GM21529 (cell line): ENCODE measurements at regions not wholly inside any gene's neighbourhood (a gene's known extent, or its start where the extent isn't known, plus 50 kb on each side); places are given as distances from the start of the nearest gene placed in this dataset.
A peak's percentile ranks its signal among the peaks of the same experiment; 100 is the strongest.

Experiments used
- ATAC-seq: cut with Tn5 transposase; IDR thresholded peaks from one replicate; pipeline ENCODE4 v1.9.1; 2021; ENCODE audit not compliant: unreplicated experiment

- no peak for ATAC-seq
Observed at GRCh38 chr4:33161202-33161601, 2441.0 kb downstream of the PCDH7 start.

GRCh38 chr4:33162122-33162521 is 2442.0 kb downstream of the PCDH7 start:
- no peak for ATAC-seq

GRCh38 chr4:33171873-33172525 is 2451.8 kb downstream of the PCDH7 start:
- ATAC-seq: no peak

GRCh38 chr4:33176566-33176965 is 2456.4 kb downstream of the PCDH7 start:
- no peak for ATAC-seq

GRCh38 chr4:33184657-33185290 is 2464.6 kb downstream of the PCDH7 start:
- peak; percentile 87 for ATAC-seq

- peak; percentile 43 for ATAC-seq
Observed at GRCh38 chr4:33187035-33187434, 2466.9 kb downstream of the PCDH7 start.

GRCh38 chr4:33188733-33189132 is 2468.6 kb downstream of the PCDH7 start:
- ATAC-seq: no peak

- no peak for ATAC-seq
Observed at GRCh38 chr4:33189169-33189568, 2469.0 kb downstream of the PCDH7 start.

- no peak for ATAC-seq
Observed at GRCh38 chr4:33193109-33193508, 2472.9 kb downstream of the PCDH7 start.

GRCh38 chr4:33200377-33200776 is 2480.2 kb downstream of the PCDH7 start:
- no peak for ATAC-seq

- no peak for ATAC-seq
Observed at GRCh38 chr4:33218238-33218637, 2498.1 kb downstream of the PCDH7 start.

- no peak for ATAC-seq
Observed at GRCh38 chr4:33226133-33226532, 2506.0 kb downstream of the PCDH7 start.

- ATAC-seq: no peak
Observed at GRCh38 chr4:33226783-33227182, 2506.6 kb downstream of the PCDH7 start.

GRCh38 chr4:33255094-33255493 is 2534.9 kb downstream of the PCDH7 start:
- no peak for ATAC-seq

- no peak for ATAC-seq
Observed at GRCh38 chr4:33255507-33255906, 2535.3 kb downstream of the PCDH7 start.

- ATAC-seq: no peak
Observed at GRCh38 chr4:33262824-33263223, 2542.7 kb downstream of the PCDH7 start.

GRCh38 chr4:33268776-33269175 is 2548.6 kb downstream of the PCDH7 start:
- no peak for ATAC-seq

- no peak for ATAC-seq
Observed at GRCh38 chr4:33270403-33270802, 2550.2 kb downstream of the PCDH7 start.

GRCh38 chr4:33272722-33273121 is 2552.6 kb downstream of the PCDH7 start:
- ATAC-seq: no peak

- ATAC-seq: no peak
Observed at GRCh38 chr4:33283818-33284217, 2563.6 kb downstream of the PCDH7 start.

- no peak for ATAC-seq
Observed at GRCh38 chr4:33296876-33297455, 2576.8 kb downstream of the PCDH7 start.

- ATAC-seq: no peak
Observed at GRCh38 chr4:33302321-33302720, 2582.2 kb downstream of the PCDH7 start.
